ENCODE measurements at regions not wholly inside any gene's neighbourhood (a gene's known extent, or its start where the extent isn't known, plus 50 kb on each side); places are given as distances from the start of the nearest gene placed in this dataset.

GRCh38 chr4:159545556-159545955, 442.7 kb downstream of the RAPGEF2 start:
- TF ChIP-seq CTCF (IDR thresholded peaks at IDR 0.05), result no peak
- no peak for TF ChIP-seq POLR2A (IDR thresholded peaks at IDR 0.05)

Data from ovary (tissue), 3 donors.